HG02840 (cell line): ENCODE measurements at regions not wholly inside any gene's neighbourhood (a gene's known extent, or its start where the extent isn't known, plus 50 kb on each side); places are given as distances from the start of the nearest gene placed in this dataset.
"Not testable (repeated sequence)": the region's sequence is repeated elsewhere in the genome, so short reads cannot be mapped to it uniquely, and the experiment has no call there.

ENCODE experiments used
- ATAC-seq: cut with Tn5 transposase; IDR thresholded peaks from one replicate; pipeline ENCODE4 v1.9.1; 2021; ENCODE audit warnings: mild to moderate bottlenecking, moderate library complexity, moderate number of reproducible peaks; ENCODE audit not compliant: unreplicated experiment, low FRiP score

GRCh38 chr13:65841156-65841555 is 1389.0 kb downstream of the PCDH9 start:
- no peak for ATAC-seq

GRCh38 chr13:65836066-65836465 is 1394.1 kb downstream of the PCDH9 start:
- ATAC-seq, result no peak

GRCh38 chr13:65834897-65835296 is 1395.2 kb downstream of the PCDH9 start:
- ATAC-seq, result no peak

- no peak for ATAC-seq
Measured at GRCh38 chr13:65830411-65831205, 1399.5 kb downstream of the PCDH9 start.

GRCh38 chr13:65829241-65830008 is 1400.7 kb downstream of the PCDH9 start:
- ATAC-seq, result no peak

GRCh38 chr13:65826657-65827056 is 1403.5 kb downstream of the PCDH9 start:
- ATAC-seq, result no peak

- ATAC-seq, result no peak
Measured at GRCh38 chr13:65825039-65825438, 1405.1 kb downstream of the PCDH9 start.

- no peak for ATAC-seq
Measured at GRCh38 chr13:65808061-65808460, 1422.1 kb downstream of the PCDH9 start.

GRCh38 chr13:65803530-65804392 is 1426.4 kb downstream of the PCDH9 start:
- ATAC-seq, result no peak

- no peak for ATAC-seq
Measured at GRCh38 chr13:65789815-65790214, 1440.3 kb downstream of the PCDH9 start.

- no peak for ATAC-seq
Measured at GRCh38 chr13:65787082-65787481, 1443.1 kb downstream of the PCDH9 start.

GRCh38 chr13:65784088-65784816 is 1445.9 kb downstream of the PCDH9 start:
- ATAC-seq, result no peak

- ATAC-seq, result no peak
Measured at GRCh38 chr13:65783383-65783782, 1446.8 kb downstream of the PCDH9 start.

- ATAC-seq, result not testable (repeated sequence)
Measured at GRCh38 chr13:65771704-65772313, 1458.3 kb downstream of the PCDH9 start.

- ATAC-seq, result no peak
Measured at GRCh38 chr13:65768545-65768944, 1461.6 kb downstream of the PCDH9 start.

GRCh38 chr13:65763811-65764210 is 1466.3 kb downstream of the PCDH9 start:
- ATAC-seq, result no peak

- ATAC-seq, result no peak
Measured at GRCh38 chr13:65762012-65762411, 1468.1 kb downstream of the PCDH9 start.

GRCh38 chr13:65756071-65756671 is 1474.0 kb downstream of the PCDH9 start:
- ATAC-seq, result no peak

- ATAC-seq, result no peak
Measured at GRCh38 chr13:65748227-65748626, 1481.9 kb downstream of the PCDH9 start.
